ENCODE measurements at regions not wholly inside any gene's neighbourhood (a gene's known extent, or its start where the extent isn't known, plus 50 kb on each side); places are given as distances from the start of the nearest gene placed in this dataset.

GRCh38 chr20:55053389-55053788 is 578.0 kb downstream of the DOK5 start:
- no peak overlapping the region for H3T11ph ChIP-seq (ENCODE audit: low read length)
- Mint-ChIP-seq H3K4me3 (no peak overlapping the region), H3K4me1 (0 out of 4 replicates have a peak, but pooled peaks cover 0 to 3% of the 10 kb centered on the region in 2 experiments), H3K36me3 (ENCODE audit: insufficient read depth in 1 of 3, low read depth in 3 of 3) (no peaks in the 10 kb centered on the region), H3K9me3 (no peaks in the 10 kb centered on the region; a peak in 1 of 5 replicates), H3K27me3 (ENCODE audit: low read depth) (0 out of 2 replicates have a peak, but pooled peaks cover 2% of the 10 kb centered on the region), H3K27ac (no peak overlapping the region)
- TF ChIP-seq, protein P1, sequence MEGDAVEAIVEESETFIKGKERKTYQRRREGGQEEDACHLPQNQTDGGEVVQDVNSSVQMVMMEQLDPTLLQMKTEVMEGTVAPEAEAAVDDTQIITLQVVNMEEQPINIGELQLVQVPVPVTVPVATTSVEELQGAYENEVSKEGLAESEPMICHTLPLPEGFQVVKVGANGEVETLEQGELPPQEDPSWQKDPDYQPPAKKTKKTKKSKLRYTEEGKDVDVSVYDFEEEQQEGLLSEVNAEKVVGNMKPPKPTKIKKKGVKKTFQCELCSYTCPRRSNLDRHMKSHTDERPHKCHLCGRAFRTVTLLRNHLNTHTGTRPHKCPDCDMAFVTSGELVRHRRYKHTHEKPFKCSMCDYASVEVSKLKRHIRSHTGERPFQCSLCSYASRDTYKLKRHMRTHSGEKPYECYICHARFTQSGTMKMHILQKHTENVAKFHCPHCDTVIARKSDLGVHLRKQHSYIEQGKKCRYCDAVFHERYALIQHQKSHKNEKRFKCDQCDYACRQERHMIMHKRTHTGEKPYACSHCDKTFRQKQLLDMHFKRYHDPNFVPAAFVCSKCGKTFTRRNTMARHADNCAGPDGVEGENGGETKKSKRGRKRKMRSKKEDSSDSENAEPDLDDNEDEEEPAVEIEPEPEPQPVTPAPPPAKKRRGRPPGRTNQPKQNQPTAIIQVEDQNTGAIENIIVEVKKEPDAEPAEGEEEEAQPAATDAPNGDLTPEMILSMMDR (conservative IDR thresholded peaks at IDR 0.05): no peak
- no peak overlapping the region for H3K27ac ChIP-seq (ENCODE audit: insufficient read length, low read depth, low read length)
- no peak overlapping the region for H3K14ac ChIP-seq (ENCODE audit: insufficient read depth, low read length)
- no peak overlapping the region for H2BK5ac ChIP-seq (ENCODE audit: insufficient read length, low read length)
- no peak for DNase-seq
- no peaks in the 10 kb centered on the region for H3K79me2 ChIP-seq (ENCODE audit: insufficient read depth, low read length)
- H3K23ac ChIP-seq (ENCODE audit: insufficient read length, low read depth, low read length): no peak overlapping the region
- H3K56ac ChIP-seq (ENCODE audit: insufficient read length, low read depth, low read length): no peak overlapping the region
- no peak overlapping the region for H4K8ac ChIP-seq (replicated peaks; ENCODE audit: insufficient read length, low read depth, low read length)
- no peak overlapping the region for H2BK15ac ChIP-seq (ENCODE audit: low read depth, low read length)
- no peak overlapping the region for H2AK5ac ChIP-seq (ENCODE audit: insufficient read length, low read length)
- no peak overlapping the region for H2AFZ ChIP-seq (ENCODE audit: low read length)
- no peak overlapping the region for H3K4me2 ChIP-seq (ENCODE audit: insufficient read depth, insufficient read length, low read length)
- H2BK120ac ChIP-seq (ENCODE audit: low read depth, low read length, poor library complexity, severe bottlenecking): no peak overlapping the region
- H3K4me1 ChIP-seq (ENCODE audit: insufficient read depth, low read length): no peaks in the 10 kb centered on the region
- H3K79me1 ChIP-seq (ENCODE audit: insufficient read depth, low read depth, low read length, poor library complexity, severe bottlenecking): no peaks in the 10 kb centered on the region
- H4K20me1 ChIP-seq (ENCODE audit: control insufficient read depth, insufficient read depth, insufficient read length): no peaks in the 10 kb centered on the region
- H3K27me3 ChIP-seq (ENCODE audit: insufficient read depth, low read length): no peaks in the 10 kb centered on the region
- H3K23me2 ChIP-seq (ENCODE audit: insufficient read length, low read depth, low read length, poor library complexity, severe bottlenecking): no peaks in the 10 kb centered on the region
- H2BK12ac ChIP-seq (ENCODE audit: insufficient read length, low read depth, low read length): no peak overlapping the region
- H3K9ac ChIP-seq (ENCODE audit: extremely low read depth, insufficient read length, low read length): no peak overlapping the region
- WGBS (ENCODE audit: extremely low coverage, insufficient read length, low lambda C conversion rate): no CpG with 5 or more reads among the region's 1 CpG
- no peak overlapping the region for H2BK20ac ChIP-seq (ENCODE audit: low read depth, low read length, poor library complexity, severe bottlenecking)
- H4K91ac ChIP-seq (ENCODE audit: insufficient read length, low read depth, low read length): no peak overlapping the region
- no peak overlapping the region for H3K18ac ChIP-seq (ENCODE audit: insufficient read length, low read depth, low read length)
- H3K9me3 ChIP-seq (ENCODE audit: control insufficient read depth, low read depth, low read length): no peaks in the 10 kb centered on the region
- no peak overlapping the region for H4K5ac ChIP-seq (ENCODE audit: insufficient read length, low read depth, low read length)
- no peak overlapping the region for H3K4ac ChIP-seq (ENCODE audit: low read depth, low read length)

Data from H9 (cell line).